Right lobe of liver (tissue), 4 donors: ENCODE measurements at regions not wholly inside any gene's neighbourhood (a gene's known extent, or its start where the extent isn't known, plus 50 kb on each side); places are given as distances from the start of the nearest gene placed in this dataset.

Experiments used
- CTCF ChIP-seq, 4 donors: fragments of 200-600 bp in 3 of 4; fragments of 450-650 bp in 1 of 4; IDR thresholded peaks; one replicate each; pipeline versions ENCODE4 v1.5.1 to v1.8.0; 2016 to 2022; ENCODE audit warnings: antibody characterized with exemption in 4 of 4, mild to moderate bottlenecking in 2 of 4
- POLR2A ChIP-seq: fragments of 450-650 bp; IDR thresholded peaks from one replicate; pipeline ENCODE4 v1.6.1; 2017; ENCODE audit warnings: antibody characterized with exemption, mild to moderate bottlenecking
- donor health status: DM: no; HTN: no; CAD: no.
- donor health status: DM: no; HTN: no; CAD: no.
- donor health status: DM: no; HTN: yes; CAD: no.

DNA sequence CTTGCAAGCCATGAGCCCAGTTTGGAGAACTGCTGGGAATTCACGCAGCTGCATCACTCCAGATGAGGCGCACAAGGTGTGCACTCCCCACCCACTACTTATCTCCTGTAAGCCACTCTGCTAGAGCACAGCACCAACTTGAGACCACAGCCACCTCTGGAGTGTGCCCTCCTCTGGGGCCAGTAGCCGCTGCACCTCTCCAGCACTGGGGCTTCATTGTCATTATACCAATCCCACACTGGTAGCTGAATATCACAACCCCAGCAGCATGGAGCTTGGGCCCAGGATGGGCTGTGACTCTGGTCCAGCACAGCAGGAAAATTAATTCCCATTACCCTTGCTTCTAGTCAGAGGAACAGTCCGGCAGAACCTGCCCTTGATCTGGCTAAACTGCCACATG, 125.6 kb downstream of the LSM5 start:
- TF ChIP-seq POLR2A (no peak), CTCF (IDR thresholded peaks at IDR 0.05) (no peak)
